Gastrocnemius medialis (tissue), 4 donors: ENCODE measurements at regions not wholly inside any gene's neighbourhood (a gene's known extent, or its start where the extent isn't known, plus 50 kb on each side); places are given as distances from the start of the nearest gene placed in this dataset.

Experiments used
- CTCF ChIP-seq, 5 experiments: fragments of 450-650 bp in 3 of 5; fragments of 200-600 bp in 2 of 5; sonication (generic) in 2 of 5; IDR thresholded peaks in 4 of 5; conservative IDR thresholded peaks in 1 of 5; 1 replicate in 4 of 5; 2 replicates in 1 of 5; pipeline ENCODE4 v1.5.1; 2016 to 2019; ENCODE audit warnings: antibody characterized with exemption in 5 of 5, mild to moderate bottlenecking in 3 of 5, moderate library complexity in 3 of 5
- POLR2A ChIP-seq, 2 donors: fragments of 450-650 bp; IDR thresholded peaks; one replicate each; pipeline ENCODE4 v1.6.1; 2017; ENCODE audit warnings: antibody characterized with exemption in 2 of 2, mild to moderate bottlenecking in 2 of 2, moderate library complexity in 2 of 2

DNA sequence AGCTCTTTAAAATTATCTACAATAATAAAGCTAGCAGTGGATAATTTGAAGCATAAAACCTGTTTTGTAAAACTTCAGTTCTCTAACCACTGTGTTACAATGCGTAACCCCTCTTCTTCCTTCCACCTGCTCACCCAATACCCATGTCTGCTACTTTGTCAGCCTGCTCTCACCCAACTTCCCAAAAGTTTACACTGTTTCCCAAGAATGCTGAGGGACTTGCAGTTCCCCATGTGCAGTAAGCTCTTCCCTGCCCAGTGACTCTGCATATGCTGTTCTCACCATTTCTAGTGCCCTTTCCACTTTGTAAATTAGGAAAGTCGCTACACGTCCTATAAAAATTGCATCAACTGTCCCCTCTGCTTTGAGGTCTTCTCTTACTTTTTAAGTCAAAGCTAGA is 315.9 kb upstream of the SEMA6D start:
- TF ChIP-seq CTCF (IDR thresholded peaks at IDR 0.05 in 4 of 5, conservative IDR thresholded peaks at IDR 0.05 in 1 of 5) (no peak), POLR2A (IDR thresholded peaks at IDR 0.05) (no peak)
